Kidney (tissue), 13 donors: ENCODE measurements at regions not wholly inside any gene's neighbourhood (a gene's known extent, or its start where the extent isn't known, plus 50 kb on each side); places are given as distances from the start of the nearest gene placed in this dataset.

Source experiments
- DNase-seq, 5 donors: peaks; one replicate each; pipeline ENCODE4 v3.0.0-alpha.2; 2013 to 2020
- FAIRE-seq: peaks from 2 replicates; lab custom pipeline; 2012; peaks lifted over from hg19 to GRCh38; lab: Jason Lieb, UNC
- H3K27ac ChIP-seq, 2 donors: one replicate each; pipeline ENCODE4 v1.7.0; 2013; ENCODE audit warnings: low read depth in 2 of 2, low read length in 2 of 2, inconsistent platforms in 1 of 2
- H3K27me3 ChIP-seq: one replicate; pipeline ENCODE4 v1.7.1; 2013; ENCODE audit warnings: low read length, inconsistent platforms; ENCODE audit not compliant: control insufficient read depth, insufficient read depth
- H3K36me3 ChIP-seq, 3 donors: one replicate each; pipeline versions ENCODE4 v1.7.0 to v1.7.1; 2013; ENCODE audit warnings: low read length in 3 of 3, control low read depth in 1 of 3, inconsistent platforms in 1 of 3; ENCODE audit not compliant: insufficient read depth in 3 of 3, control insufficient read depth in 2 of 3
- H3K4me1 ChIP-seq, 3 donors: one replicate each; pipeline versions ENCODE4 v1.7.0 to v1.7.1; 2013; ENCODE audit warnings: low read length in 3 of 3, inconsistent platforms in 1 of 3, low read depth in 1 of 3; ENCODE audit not compliant: control insufficient read depth in 2 of 3, insufficient read depth in 2 of 3
- H3K4me3 ChIP-seq, 3 donors: one replicate each; pipeline versions ENCODE4 v1.7.0 to v1.8.1; 2013; ENCODE audit warnings: low read length in 3 of 3, control low read depth in 1 of 3, inconsistent platforms in 1 of 3
- H3K9ac ChIP-seq, 3 donors: one replicate each; pipeline versions ENCODE4 v1.7.0 to v1.7.1; 2013; ENCODE audit warnings: low read length in 3 of 3, control low read depth in 1 of 3, inconsistent platforms in 1 of 3
- H3K9me3 ChIP-seq, 3 donors: one replicate each; pipeline versions ENCODE4 v1.7.0 to v1.7.1; 2013; ENCODE audit warnings: low read length in 3 of 3, control low read depth in 1 of 3, inconsistent platforms in 1 of 3; ENCODE audit not compliant: control insufficient read depth in 2 of 3, insufficient read depth in 1 of 3
- CTCF ChIP-seq: IDR thresholded peaks from 3 replicates; pipeline ENCODE4 v1.5.1; 2012; ENCODE audit warnings: mild to moderate bottlenecking, moderate library complexity, borderline replicate concordance; ENCODE audit not compliant: insufficient read depth; ENCODE audit errors: extremely low read depth
- intact Hi-C: fragments of 100-400 bp; cut with DNase I; formaldehyde crosslinking; loops from one replicate; pipeline ENCODE4 v1.11.1; 2022
- donor health status: control.
- donor health status: control.
- donor health status: control.
- donor health status: control.
- donor health status: control.
- donor health status: DM: yes; HTN: yes; CAD: no.
- donor health status: Normal renal cell carcinoma (clear cell type).

GRCh38 chr16:52755396-52755795 lies 208.5 kb upstream of the TOX3 start:
- Histone ChIP-seq H3K4me3 (no peak overlapping the region), H3K27me3 (no peaks in the 10 kb centered on the region), H3K9me3 (peaks cover 0 to 2% (median 0%) of the 10 kb centered on the region in 3 donors), H3K9ac (no peak overlapping the region), H3K4me1 (no peaks in the 10 kb centered on the region), H3K36me3 (no peaks in the 10 kb centered on the region), H3K27ac (no peak overlapping the region)
- intact Hi-C loops: no loop called here
- DNase-seq (no peak), FAIRE-seq (no peak)
- TF ChIP-seq CTCF: no peak

- Histone ChIP-seq H3K9me3 (peaks cover 0 to 2% (median 0%) of the 10 kb centered on the region in 3 donors), H3K36me3 (no peaks in the 10 kb centered on the region), H3K27ac (no peak overlapping the region), H3K4me3 (no peak overlapping the region), H3K4me1 (no peaks in the 10 kb centered on the region), H3K27me3 (no peaks in the 10 kb centered on the region), H3K9ac (no peak overlapping the region)
- FAIRE-seq (no peak), DNase-seq (no peak)
- intact Hi-C loops: no loop called here
- no peak for TF ChIP-seq CTCF
Measured at GRCh38 chr16:52751035-52751434, 204.1 kb upstream of the TOX3 start.

- no peaks in the 10 kb centered on the region for H3K36me3 ChIP-seq
- intact Hi-C loops: no loop called here
- no peak overlapping the region for H3K4me3 ChIP-seq
- DNase-seq: no peak
- no peak for FAIRE-seq
- H3K27ac ChIP-seq: no peak overlapping the region
- no peak for TF ChIP-seq CTCF
- no peaks in the 10 kb centered on the region for H3K4me1 ChIP-seq
- H3K9ac ChIP-seq: no peak overlapping the region
- no peaks in the 10 kb centered on the region for H3K27me3 ChIP-seq
- H3K9me3 ChIP-seq: no peaks in the 10 kb centered on the region
Measured at GRCh38 chr16:52748741-52749140, 201.8 kb upstream of the TOX3 start.

GRCh38 chr16:52747088-52747595 lies 200.2 kb upstream of the TOX3 start:
- Histone ChIP-seq H3K27ac (no peak overlapping the region), H3K36me3 (no peaks in the 10 kb centered on the region), H3K4me3 (no peak overlapping the region), H3K9ac (no peak overlapping the region), H3K9me3 (no peaks in the 10 kb centered on the region), H3K4me1 (no peaks in the 10 kb centered on the region), H3K27me3 (no peaks in the 10 kb centered on the region)
- DNase-seq (no peak), FAIRE-seq (no peak)
- TF ChIP-seq CTCF: no peak
- intact Hi-C loops: no loop called here
